ENCODE measurements at regions not wholly inside any gene's neighbourhood (a gene's known extent, or its start where the extent isn't known, plus 50 kb on each side); places are given as distances from the start of the nearest gene placed in this dataset.

GRCh38 chr1:58979086-58979485 is 195.2 kb upstream of the JUN start:
- Histone ChIP-seq H3K27me3 (ENCODE audit: insufficient read depth, low read length, poor library complexity, severe bottlenecking) (no peaks in the 10 kb centered on the region), H3K9me3 (ENCODE audit: insufficient read depth, low read depth, low read length) (no peaks in the 10 kb centered on the region), H3F3A (ENCODE audit: low read depth) (no peaks in the 10 kb centered on the region), H4K20me1 (ENCODE audit: insufficient read depth, low read length, poor library complexity, severe bottlenecking) (no peaks in the 10 kb centered on the region), H2AFZ (ENCODE audit: low read length) (no peak overlapping the region), H3K79me2 (ENCODE audit: insufficient read depth, low read length) (no peaks in the 10 kb centered on the region), H3K4me1 (ENCODE audit: insufficient read depth, low read length, poor library complexity, severe bottlenecking) (peaks cover 18% of the 10 kb centered on the region), H3K36me3 (ENCODE audit: insufficient read depth, low read length) (no peaks in the 10 kb centered on the region), H3K9ac (ENCODE audit: low read depth, low read length, poor library complexity, severe bottlenecking) (no peak overlapping the region), H3K9me2 (replicated peaks; ENCODE audit: low read depth, low read length) (no peaks in the 10 kb centered on the region), H3K4me2 (ENCODE audit: low read depth, low read length, poor library complexity, severe bottlenecking) (peak overlapping the region; percentile 13), H3K4me3 (ENCODE audit: low read length, poor library complexity, severe bottlenecking) (no peak overlapping the region)
- TF ChIP-seq EZH2phosphoT487 (IDR thresholded peaks at IDR 0.05; ENCODE audit: borderline replicate concordance) = no peak
- TF ChIP-seq, protein P1, sequence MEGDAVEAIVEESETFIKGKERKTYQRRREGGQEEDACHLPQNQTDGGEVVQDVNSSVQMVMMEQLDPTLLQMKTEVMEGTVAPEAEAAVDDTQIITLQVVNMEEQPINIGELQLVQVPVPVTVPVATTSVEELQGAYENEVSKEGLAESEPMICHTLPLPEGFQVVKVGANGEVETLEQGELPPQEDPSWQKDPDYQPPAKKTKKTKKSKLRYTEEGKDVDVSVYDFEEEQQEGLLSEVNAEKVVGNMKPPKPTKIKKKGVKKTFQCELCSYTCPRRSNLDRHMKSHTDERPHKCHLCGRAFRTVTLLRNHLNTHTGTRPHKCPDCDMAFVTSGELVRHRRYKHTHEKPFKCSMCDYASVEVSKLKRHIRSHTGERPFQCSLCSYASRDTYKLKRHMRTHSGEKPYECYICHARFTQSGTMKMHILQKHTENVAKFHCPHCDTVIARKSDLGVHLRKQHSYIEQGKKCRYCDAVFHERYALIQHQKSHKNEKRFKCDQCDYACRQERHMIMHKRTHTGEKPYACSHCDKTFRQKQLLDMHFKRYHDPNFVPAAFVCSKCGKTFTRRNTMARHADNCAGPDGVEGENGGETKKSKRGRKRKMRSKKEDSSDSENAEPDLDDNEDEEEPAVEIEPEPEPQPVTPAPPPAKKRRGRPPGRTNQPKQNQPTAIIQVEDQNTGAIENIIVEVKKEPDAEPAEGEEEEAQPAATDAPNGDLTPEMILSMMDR (conservative IDR thresholded peaks at IDR 0.05; ENCODE audit: low read length) = no peak

DNA sequence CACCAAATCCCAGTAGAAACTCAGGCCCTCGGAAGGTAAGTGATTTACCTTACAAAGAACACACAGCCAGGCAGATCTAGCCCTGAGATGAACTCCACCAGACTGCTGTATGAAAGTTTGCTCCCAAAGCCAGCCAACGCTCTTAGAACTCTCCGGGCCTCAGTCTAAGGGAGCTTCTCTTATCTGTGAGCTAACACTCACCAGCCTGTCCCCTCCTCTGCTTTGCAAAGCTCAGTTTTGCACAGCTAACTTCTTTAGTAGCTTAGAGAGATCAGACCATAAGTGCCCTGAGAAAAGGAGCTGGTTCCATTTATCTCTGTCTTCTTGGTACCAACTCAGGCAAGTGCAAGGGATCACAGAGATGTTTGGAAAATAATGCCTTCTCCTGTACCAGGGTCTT is 195.8 kb upstream of the JUN start:
- Histone ChIP-seq H3K4me1 (ENCODE audit: insufficient read depth, low read length, poor library complexity, severe bottlenecking) (peaks cover 18% of the 10 kb centered on the region), H3K4me2 (ENCODE audit: low read depth, low read length, poor library complexity, severe bottlenecking) (no peak overlapping the region), H3K79me2 (ENCODE audit: insufficient read depth, low read length) (no peaks in the 10 kb centered on the region), H3K27me3 (ENCODE audit: insufficient read depth, low read length, poor library complexity, severe bottlenecking) (no peaks in the 10 kb centered on the region), H3K36me3 (ENCODE audit: insufficient read depth, low read length) (no peaks in the 10 kb centered on the region), H3K9me3 (ENCODE audit: insufficient read depth, low read depth, low read length) (no peaks in the 10 kb centered on the region), H3K4me3 (ENCODE audit: low read length, poor library complexity, severe bottlenecking) (no peak overlapping the region), H2AFZ (ENCODE audit: low read length) (no peak overlapping the region), H4K20me1 (ENCODE audit: insufficient read depth, low read length, poor library complexity, severe bottlenecking) (no peaks in the 10 kb centered on the region), H3K9me2 (replicated peaks; ENCODE audit: low read depth, low read length) (no peaks in the 10 kb centered on the region), H3K9ac (ENCODE audit: low read depth, low read length, poor library complexity, severe bottlenecking) (no peak overlapping the region), H3F3A (ENCODE audit: low read depth) (no peaks in the 10 kb centered on the region)
- TF ChIP-seq, protein P1 (conservative IDR thresholded peaks at IDR 0.05; ENCODE audit: low read length) = no peak
- no peak for TF ChIP-seq EZH2phosphoT487 (IDR thresholded peaks at IDR 0.05; ENCODE audit: borderline replicate concordance)

- H3K9me3 ChIP-seq (ENCODE audit: insufficient read depth, low read depth, low read length) = no peaks in the 10 kb centered on the region
- H3F3A ChIP-seq (ENCODE audit: low read depth) = no peaks in the 10 kb centered on the region
- no peaks in the 10 kb centered on the region for H3K36me3 ChIP-seq (ENCODE audit: insufficient read depth, low read length)
- H2AFZ ChIP-seq (ENCODE audit: low read length) = no peak overlapping the region
- TF ChIP-seq, protein P1 (conservative IDR thresholded peaks at IDR 0.05; ENCODE audit: low read length) = no peak
- TF ChIP-seq EZH2phosphoT487 (IDR thresholded peaks at IDR 0.05; ENCODE audit: borderline replicate concordance) = no peak
- no peaks in the 10 kb centered on the region for H4K20me1 ChIP-seq (ENCODE audit: insufficient read depth, low read length, poor library complexity, severe bottlenecking)
- no peak overlapping the region for H3K4me2 ChIP-seq (ENCODE audit: low read depth, low read length, poor library complexity, severe bottlenecking)
- H3K4me1 ChIP-seq (ENCODE audit: insufficient read depth, low read length, poor library complexity, severe bottlenecking) = peaks cover 19% of the 10 kb centered on the region
- no peak overlapping the region for H3K9ac ChIP-seq (ENCODE audit: low read depth, low read length, poor library complexity, severe bottlenecking)
- H3K79me2 ChIP-seq (ENCODE audit: insufficient read depth, low read length) = no peaks in the 10 kb centered on the region
- H3K27me3 ChIP-seq (ENCODE audit: insufficient read depth, low read length, poor library complexity, severe bottlenecking) = no peaks in the 10 kb centered on the region
- no peaks in the 10 kb centered on the region for H3K9me2 ChIP-seq (replicated peaks; ENCODE audit: low read depth, low read length)
- no peak overlapping the region for H3K4me3 ChIP-seq (ENCODE audit: low read length, poor library complexity, severe bottlenecking)
These were observed 197.5 kb upstream of the JUN start for GRCh38 chr1:58981392-58981791.

Measured in Loucy (cell line).